GM18870 (cell line): ENCODE measurements at regions not wholly inside any gene's neighbourhood (a gene's known extent, or its start where the extent isn't known, plus 50 kb on each side); places are given as distances from the start of the nearest gene placed in this dataset.
"Not testable (repeated sequence)": the region's sequence is repeated elsewhere in the genome, so short reads cannot be mapped to it uniquely, and the experiment has no call there.

Experiments
- ATAC-seq: cut with Tn5 transposase; IDR thresholded peaks from one replicate; pipeline ENCODE4 v1.9.1; 2021; ENCODE audit warnings: moderate library complexity; ENCODE audit not compliant: unreplicated experiment

DNA sequence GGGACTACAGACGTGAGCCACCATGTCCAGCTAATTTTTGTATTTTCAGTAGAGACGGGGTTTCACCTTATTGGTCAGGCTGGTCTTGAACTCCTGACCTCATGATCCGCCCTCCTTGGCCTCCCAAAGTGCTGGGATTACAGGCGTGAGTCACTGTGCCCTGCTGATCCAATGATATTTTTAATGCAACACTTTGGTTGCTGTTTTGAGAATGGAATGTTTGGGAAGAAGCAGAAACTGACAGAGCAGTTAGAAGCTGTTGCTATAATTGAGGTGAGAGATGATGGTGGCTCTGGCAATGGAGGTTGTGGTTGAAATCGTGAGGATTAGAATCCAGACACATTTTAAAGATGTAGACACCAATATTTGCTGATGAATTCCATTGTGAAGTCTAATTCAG is 1209.9 kb upstream of the GOT2 start:
- not testable (repeated sequence) for ATAC-seq

DNA sequence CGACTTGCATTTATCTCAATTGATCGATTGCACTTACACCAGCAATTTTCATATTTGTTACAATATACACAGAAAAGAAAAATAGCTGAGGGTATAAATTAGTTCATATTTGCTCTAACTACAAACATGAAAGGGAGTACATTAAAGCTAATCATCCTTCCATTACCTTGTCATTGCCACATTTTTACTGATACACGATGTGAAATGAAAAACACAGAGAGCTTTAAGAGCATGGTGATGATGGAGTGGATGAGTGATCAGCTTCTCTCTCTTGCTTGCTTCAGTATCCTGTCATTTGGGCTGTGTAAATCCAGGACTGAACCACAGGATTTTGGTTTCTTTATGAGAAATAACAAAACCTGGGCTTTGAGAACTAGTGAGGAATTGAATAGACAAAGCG is 1207.5 kb upstream of the GOT2 start:
- ATAC-seq = no peak

DNA sequence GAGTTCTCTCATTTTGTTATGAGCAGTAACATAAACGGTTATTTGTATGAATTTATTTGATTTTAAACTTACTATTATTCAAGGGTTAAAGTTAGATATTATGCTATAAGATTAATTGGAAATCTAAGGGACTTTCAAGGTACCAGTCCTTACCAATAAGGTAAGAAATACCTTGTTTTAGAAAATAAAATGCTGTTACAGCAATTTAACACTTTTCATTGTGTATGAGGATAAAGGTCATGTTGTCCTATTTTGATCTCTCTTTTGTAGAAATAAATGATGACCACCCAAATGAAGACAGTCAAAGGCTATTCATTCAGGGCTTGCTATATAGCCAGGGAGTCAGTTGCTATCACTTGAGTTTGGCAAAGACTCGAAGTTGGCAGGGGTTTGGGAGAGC is 1185.9 kb upstream of the GOT2 start:
- no peak for ATAC-seq

DNA sequence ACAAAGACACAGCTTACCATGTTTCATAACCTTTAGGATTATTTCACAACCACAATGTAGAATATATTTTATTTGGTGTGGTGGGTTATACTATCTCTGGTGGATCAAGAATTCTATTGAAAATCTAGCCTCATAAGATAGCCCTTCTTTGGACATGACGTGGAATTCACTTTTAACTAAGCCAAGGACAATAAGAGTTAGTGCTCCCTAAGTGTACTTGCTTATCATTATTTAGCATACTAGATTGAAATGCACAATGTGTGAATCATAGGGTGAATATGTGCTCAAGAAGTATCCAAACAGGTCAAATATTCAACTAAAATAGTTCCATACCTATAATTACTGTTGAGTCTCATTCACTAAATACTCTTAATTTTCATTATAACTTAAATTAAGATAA is 1179.5 kb upstream of the GOT2 start:
- no peak for ATAC-seq

DNA sequence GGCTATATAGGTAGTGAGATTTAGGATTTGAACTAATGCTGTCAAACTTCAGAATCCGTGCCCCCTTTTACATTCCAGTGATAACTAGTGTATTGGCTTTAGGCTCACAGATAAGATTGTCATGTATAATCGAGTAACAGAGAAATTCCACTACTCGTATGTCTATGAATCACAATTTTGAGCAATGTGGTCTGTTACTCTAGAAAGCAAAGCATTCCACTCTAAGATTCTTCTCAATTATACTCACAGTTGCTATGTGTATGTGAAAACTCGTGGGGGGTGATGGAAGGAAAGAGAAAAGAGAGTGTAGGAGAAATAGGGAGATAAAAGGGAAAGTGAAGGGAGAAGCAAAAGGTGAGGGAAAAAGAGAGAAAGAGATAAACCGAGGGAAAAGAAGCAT is 1175.1 kb upstream of the GOT2 start:
- ATAC-seq = no peak

DNA sequence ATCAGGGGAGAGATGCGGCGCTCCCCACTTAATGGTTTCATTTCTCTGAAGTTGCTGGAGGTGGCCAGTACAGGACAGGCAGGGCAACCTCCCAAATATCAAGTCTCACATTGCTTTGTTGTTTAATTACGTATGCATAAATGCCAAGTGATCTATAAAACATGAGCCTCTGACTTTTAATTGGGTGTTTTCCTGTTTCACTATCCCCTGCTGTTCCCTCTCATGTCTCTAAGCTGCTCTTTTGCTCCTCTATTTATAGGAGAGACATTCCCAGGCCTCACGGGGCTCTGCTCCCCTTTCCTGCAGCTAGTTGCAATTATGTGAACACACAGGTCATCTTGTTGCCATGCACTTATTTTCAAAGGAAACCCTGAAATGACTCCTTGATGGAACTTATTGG is 1173.5 kb upstream of the GOT2 start:
- ATAC-seq = no peak

DNA sequence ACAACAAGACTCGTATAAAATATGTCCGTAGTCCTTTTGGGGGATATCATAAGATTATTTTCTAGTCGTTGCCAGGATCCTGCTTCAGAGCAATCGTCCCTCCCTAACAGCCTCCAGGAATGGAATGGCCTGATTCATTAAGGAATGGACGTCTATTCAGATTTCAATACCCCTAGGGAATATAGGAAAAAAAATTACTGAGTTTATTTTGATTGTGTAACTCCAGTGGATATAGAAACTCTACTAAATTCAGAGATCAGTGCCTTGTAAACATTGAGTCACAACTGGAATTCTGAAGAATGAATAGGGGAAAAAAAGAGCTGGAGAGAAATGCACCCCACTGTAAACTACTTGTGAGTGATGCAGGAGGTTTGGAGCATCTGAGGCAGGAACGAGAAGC is 1171.5 kb upstream of the GOT2 start:
- ATAC-seq = no peak

DNA sequence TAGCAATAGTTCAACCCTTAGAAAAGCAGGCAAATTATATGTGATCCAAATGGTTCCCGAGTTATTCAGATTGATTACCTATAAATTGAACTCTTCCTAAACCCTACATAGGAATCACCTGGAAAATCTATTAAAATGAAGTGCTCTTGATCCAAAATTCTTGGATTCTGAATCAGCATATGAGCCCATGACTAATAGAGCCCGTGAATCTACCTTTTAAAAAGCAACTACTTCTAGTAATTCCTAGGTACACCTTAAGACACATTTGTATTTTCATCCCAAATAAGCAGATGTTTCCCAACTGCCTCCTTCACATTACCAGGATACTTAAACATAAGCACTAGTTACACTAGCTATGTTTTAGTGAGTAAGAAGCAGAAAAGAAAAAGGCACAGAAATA is 1171.0 kb upstream of the GOT2 start:
- no peak for ATAC-seq

DNA sequence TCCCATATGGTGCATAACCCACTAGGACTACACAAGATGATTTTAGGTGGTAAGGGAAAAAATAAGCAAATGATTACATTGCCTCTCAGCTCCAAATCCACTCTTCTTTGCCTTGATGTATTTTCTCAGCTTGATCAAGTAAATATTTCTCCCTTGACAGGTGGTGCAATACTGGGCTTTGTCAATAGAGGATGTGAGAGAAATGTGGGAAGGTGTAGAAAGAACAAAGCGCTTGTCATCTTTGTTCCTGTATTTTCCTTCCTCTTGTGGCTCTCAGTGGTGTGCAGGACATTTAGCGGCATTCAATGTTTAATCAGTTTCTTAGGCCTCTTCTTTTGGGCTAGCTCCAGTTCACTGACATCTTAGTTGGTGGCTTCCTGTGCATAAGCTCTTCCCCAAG is 1165.8 kb upstream of the GOT2 start:
- no peak for ATAC-seq

DNA sequence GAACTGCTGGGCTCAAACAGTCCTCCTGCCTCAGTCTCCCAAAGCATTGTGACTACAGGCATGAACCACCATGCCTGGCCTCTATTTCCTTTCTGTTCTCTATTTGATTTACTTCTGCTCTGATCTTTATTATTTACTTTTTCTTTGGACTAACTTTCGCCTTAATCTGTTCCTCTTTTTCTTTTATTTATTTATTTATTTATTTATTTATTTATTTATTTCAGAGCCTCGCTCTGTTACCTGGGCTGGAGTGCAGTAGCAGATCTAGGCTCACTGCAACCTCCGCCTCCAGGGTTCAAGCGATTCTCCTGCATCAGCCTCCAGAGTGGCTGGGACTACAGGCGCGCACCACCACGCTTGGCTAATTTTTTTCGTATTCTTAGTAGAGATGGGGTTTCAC is 1158.3 kb upstream of the GOT2 start:
- no peak for ATAC-seq

DNA sequence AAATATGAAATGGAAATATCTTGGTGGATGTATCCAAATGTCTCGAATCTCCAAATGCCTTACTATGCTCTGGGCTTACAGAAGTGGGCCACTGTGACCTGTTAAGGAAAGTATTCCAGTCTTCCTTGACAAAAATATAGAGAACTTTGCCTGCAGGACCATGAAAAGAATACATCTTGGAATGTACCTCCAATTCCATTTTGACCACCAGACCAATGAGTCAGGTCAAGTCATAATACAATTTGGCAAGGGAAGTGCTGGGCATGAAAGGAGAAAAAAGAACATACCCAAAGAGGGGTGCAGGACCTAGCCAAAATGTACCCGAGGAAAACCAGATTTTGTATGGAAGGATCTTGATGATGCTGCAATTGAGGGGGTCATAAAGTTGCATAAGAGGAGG is 1153.7 kb upstream of the GOT2 start:
- ATAC-seq = no peak

DNA sequence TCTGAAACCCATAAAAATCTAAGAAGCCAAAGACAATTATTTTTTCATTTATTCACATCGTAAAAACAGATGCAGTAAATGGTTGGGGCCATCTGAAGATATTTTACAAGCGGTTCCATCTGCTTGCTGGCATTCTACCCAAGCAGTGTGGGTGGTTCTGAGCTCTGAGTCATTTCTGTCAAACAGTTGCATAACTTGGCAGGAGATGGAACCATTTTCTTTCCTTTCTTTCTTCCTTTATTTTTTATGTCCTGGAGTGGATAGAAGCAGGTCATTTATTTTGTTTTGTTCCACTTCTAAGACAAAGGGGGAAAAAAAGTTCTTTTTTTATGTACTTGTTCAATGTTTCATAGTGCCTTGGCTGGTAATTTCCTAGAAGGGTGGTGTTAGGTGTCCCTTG is 1151.9 kb upstream of the GOT2 start:
- no peak for ATAC-seq

DNA sequence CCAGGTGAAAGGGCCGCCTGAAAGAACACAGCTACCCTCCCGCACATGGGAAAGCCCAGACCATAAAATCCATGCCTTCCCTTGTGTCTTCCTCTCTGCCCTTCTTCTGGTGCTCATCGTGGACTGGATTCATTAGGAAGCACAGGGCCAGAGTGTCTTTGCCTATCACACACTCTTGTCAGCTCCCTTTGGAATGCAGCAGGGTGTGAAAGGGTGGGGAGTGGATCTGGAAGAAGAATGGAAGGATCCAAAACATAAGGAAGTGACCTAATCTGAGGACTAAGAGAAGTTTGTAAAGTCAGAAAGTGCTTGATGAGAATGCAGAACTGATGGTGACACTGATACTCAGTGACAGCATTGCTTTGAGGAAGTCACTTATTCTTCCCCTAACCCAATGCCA is 1147.3 kb upstream of the GOT2 start:
- no peak for ATAC-seq

DNA sequence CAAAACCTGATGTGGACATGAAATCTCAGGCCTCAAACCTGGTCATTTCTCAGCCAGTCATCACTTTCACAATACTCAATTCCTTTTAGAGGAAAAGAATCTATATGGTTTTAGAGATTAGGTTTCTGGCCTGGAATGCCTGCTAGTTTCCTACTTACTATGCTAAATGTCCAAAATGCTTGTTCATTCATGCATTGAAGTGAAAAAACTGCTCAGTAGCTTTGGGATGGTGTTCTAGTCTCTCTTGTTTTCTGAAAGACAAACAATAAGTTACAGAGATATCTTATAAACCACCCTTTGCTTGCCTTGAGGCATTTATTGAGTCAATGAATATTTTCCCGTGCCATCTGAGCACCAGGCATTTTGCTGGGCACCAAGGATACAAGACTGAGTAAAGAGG is 1146.5 kb upstream of the GOT2 start:
- no peak for ATAC-seq

DNA sequence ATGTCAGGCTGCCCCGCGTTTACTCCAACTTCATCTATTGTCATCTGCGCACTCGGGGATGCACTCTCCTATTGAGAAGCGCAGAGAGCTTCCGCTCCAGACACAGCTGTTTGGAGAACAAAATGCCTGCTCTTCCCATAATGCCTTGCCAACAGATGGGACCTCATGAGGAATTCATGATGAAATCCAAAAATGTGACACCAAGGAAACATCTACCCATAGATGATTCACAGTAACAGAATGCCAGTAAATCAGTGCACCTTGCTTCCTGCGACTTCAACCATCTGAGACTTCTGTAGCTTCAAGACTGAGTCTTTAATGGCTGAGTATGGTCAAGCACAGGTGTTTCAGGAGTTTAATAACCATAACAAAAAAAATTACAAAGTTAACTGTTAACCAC is 1144.9 kb upstream of the GOT2 start:
- no peak for ATAC-seq

DNA sequence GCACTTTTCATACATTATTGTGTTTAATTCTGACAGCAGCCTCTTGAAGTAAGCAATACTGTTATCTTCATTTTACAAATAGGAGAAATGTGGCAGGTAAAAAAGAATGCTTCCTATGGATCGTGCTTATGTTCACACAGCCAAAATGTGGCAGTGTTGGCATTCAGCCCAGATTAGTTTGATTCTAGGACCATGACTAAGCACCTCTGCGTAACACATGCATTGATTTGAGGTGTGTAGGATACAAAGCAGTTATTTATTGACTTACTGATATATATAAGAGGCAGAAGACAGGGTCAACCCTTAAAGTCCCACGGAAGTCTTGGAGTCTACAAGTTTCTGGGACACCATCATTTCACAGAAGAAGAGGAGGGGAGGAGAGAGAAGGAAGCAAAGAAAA is 1144.4 kb upstream of the GOT2 start:
- ATAC-seq = no peak

DNA sequence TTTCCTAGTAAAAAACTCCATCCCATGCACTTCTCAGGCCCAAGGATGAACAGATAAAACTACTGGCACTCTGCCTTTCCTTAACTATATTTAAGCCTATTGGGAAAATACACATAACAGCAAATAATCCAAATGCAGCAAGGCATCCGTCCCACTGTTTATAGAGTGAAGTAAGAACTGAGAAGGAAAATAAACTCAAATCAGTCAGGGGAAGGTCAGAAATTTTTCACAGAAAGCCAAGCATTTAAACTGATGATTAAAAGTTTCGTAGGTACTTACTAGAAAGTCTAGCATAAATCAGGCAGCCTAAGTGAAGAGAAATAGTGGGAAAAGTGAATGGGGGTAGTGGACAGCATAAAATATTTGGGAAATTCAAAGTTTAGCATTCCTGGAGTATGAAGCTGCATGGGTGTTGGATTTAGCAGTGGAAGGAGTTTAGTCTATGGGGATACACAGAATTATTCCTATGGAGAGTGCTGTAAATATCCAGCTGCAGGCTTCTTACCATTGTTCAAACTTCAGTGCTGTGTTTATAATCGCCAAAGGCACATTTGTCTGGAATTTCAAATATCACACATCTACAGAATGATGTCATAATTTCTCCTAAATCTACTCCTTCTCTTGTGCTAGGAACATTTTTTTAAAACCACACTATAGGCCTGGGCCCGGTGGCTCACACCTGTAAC is 1131.0 kb upstream of the GOT2 start:
- no peak for ATAC-seq

DNA sequence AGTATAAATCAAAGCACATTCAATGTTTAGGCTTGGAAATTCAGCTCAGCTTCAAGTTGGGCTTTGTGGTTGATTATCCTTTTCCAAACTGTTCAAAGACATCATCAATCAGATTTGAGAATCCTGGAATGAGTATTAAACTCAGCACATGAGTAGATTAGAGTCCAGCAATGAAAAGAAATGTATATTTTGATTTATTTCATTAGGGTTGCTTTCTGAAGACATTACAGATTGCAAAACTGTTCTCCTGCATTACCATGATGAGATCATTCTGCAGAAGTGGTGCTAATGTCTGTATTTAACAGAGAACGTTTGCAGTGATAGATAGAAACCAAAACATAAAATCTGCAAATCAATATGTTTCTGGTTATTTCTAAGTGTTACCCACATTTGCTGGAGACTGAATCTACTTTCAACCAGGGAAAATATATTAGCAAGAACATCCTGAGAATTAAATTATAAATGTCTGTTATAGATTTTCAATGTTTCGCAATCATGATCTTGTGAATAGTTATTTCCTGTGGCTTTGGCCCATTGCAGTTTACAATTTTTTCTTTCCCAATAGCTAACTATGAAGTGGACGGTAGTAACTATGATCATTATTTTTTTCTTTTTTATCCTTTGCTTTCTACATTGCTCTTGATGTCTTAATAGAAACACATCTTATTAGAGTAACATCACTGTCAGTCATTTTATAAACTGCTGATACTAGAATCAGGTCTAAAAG is 1125.7 kb upstream of the GOT2 start:
- ATAC-seq = no peak

DNA sequence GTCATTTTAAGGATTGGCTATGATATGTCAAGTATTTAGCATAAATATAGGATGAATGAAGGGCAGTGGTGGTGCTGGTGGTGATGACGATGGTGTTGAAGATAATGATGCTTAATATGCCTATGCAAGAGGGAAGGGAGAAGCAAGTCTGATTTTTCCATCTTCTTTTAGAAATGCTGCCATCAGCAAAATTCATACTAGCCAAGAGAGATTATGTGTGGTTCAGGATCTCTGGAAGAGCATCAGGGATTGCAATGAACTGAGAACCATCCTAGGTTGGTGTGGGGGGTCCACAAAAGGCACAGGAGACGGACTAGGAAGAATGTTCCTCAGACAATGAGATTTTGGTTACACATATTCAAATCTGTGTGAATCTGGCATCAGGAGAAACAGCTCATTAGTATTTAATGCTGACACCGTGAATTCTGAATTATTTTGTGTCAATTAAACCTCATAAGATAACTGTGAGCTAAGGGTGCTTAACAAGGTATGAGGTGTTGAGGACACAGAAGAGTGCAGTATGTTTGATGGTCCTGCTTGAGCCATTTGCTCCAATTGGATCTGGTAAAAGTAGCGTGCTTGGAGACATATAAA is 1120.8 kb upstream of the GOT2 start:
- ATAC-seq = no peak

DNA sequence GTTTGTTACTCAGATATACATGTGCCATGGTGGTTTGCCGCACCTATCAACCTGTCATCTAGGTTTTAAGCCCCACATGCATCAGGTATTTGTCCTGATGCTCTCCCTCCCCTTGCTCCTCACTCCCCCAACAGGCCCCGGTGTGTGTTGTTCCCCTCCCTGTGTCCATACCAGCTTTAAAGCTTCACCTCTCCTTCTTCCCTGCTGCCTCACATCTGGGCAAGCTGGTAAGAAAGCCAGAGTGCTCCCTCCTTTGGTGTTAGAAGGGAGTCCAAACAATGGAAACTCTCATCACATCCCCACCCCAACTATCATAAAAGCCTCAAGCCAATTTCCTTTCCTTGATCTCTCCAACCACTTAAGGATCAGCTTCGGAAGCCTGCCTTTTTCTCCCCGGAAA is 1115.6 kb upstream of the GOT2 start:
- no peak for ATAC-seq

DNA sequence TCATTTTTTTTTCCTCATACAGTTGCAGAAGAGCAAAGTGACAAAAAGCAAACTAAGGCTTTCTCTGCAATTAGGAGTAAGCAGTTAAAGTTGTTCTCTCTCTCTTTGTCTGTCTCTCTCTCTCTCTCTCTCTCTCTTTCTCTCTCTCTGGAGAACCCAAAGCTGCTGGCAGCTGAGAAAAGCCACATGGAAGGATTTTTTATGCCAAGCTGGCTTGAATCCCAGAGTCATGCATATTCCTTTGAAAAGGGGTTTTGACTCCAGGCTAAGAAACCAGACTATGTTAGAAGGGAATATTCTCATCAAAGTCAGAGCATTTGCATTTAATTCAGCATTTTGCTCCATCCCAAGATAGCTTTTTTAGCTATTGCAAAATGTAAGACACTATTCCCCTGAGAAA is 1114.2 kb upstream of the GOT2 start:
- ATAC-seq = no peak

DNA sequence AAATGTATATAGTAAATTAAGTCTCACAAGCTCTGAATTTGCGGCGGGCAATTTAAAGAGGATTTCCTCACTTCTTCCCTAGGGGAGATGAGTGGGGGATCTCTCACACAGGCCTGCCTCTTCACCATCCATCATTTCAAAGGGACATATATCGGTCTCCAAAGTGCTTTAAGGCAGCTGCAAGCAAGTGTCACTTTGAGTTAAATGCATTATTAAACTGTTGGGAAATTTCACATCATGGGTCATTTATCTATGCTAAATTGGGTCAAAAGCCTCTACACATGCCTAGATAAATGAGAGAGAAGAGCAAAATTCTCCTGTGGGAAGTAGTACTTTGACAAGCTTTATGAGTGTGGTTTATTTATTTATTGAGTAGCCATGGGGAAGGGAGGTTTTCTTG is 1106.1 kb upstream of the GOT2 start:
- no peak for ATAC-seq

DNA sequence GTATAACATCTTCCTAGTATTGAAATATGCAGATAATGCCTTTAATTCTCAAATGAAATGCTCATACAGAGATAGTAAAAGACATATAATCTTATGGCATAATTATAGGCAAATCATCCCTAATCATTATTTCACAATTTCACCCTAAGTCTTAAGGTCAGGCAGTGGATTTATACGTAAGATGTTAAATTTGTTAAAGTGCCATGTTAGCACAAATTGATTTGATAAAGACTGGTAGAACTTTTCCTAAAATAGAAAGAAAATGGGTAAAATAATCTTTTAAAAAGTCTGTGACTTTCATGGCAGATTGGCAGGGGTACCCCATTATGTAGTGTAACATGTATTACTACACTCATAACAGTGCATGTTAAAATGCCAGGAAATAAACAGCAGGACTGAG is 1092.7 kb upstream of the GOT2 start:
- ATAC-seq = no peak
